HepG2 (cell line): ENCODE measurements at regions not wholly inside any gene's neighbourhood (a gene's known extent, or its start where the extent isn't known, plus 50 kb on each side); places are given as distances from the start of the nearest gene placed in this dataset.
A peak's percentile ranks its signal among the peaks of the same experiment; 100 is the strongest.

Experiments used
- ARNT2 ChIP-seq: sonication (generic); formaldehyde crosslinking; IDR thresholded peaks from 2 replicates; pipeline ENCODE4 v1.8.0; 2022; ENCODE audit warnings: mild to moderate bottlenecking, low read depth, missing genetic modification reagents, moderate library complexity
- HOXA9 ChIP-seq: sonication (generic); formaldehyde crosslinking; IDR thresholded peaks from 2 replicates; pipeline ENCODE4 v1.8.1; 2022; ENCODE audit warnings: missing genetic modification reagents, mild to moderate bottlenecking, moderate library complexity, borderline replicate concordance
- MLLT10 ChIP-seq: sonication (generic); formaldehyde crosslinking; IDR thresholded peaks from 2 replicates; pipeline ENCODE4 v1.4.0; 2020; ENCODE audit warnings: missing genetic modification reagents
- MXD4 ChIP-seq: IDR thresholded peaks from 2 replicates; pipeline ENCODE4 v1.6.1; 2016; ENCODE audit warnings: mild to moderate bottlenecking, missing biosample characterization, missing genetic modification reagents
- PAXIP1 ChIP-seq: sonication (generic); formaldehyde crosslinking; conservative IDR thresholded peaks from 2 replicates; pipeline ENCODE4 v1.4.0; 2020; ENCODE audit warnings: mild to moderate bottlenecking, missing genetic modification reagents, moderate library complexity
- SAFB2 ChIP-seq: sonication (generic); formaldehyde crosslinking; IDR thresholded peaks from 2 replicates; pipeline ENCODE4 v1.5.1; 2020; ENCODE audit warnings: missing genetic modification reagents, low read depth, mild to moderate bottlenecking, borderline replicate concordance
- SP1 ChIP-seq, 2 experiments: fragments of 450-650 bp in 1 of 2; sonication (generic) in 1 of 2; formaldehyde crosslinking in 1 of 2; IDR thresholded peaks; 2 replicates each; pipeline versions ENCODE4 v1.4.0 to v1.6.1; 2016 to 2020; ENCODE audit warnings: missing genetic modification reagents in 1 of 2
- SUZ12 ChIP-seq: fragments of 150-350 bp; IDR thresholded peaks from 2 replicates; pipeline ENCODE4 v1.6.1; 2014; ENCODE audit warnings: low read depth, low read length
- TBP ChIP-seq: sonication (generic); formaldehyde crosslinking; IDR thresholded peaks from 2 replicates; pipeline ENCODE4 v1.5.0; 2020; ENCODE audit warnings: missing genetic modification reagents
- ZNF607 ChIP-seq: sonication (generic); formaldehyde crosslinking; IDR thresholded peaks from 2 replicates; pipeline ENCODE4 v1.5.1; 2020; ENCODE audit warnings: missing genetic modification reagents, mild to moderate bottlenecking, borderline replicate concordance
- ZXDC ChIP-seq: sonication (generic); formaldehyde crosslinking; IDR thresholded peaks from 2 replicates; pipeline ENCODE4 v1.5.0; 2020; ENCODE audit warnings: mild to moderate bottlenecking, missing genetic modification reagents
- TF ChIP-seq, protein P1 (sequence below): IDR thresholded peaks from 2 replicates; pipeline ENCODE4 v1.6.1; 2016; ENCODE audit warnings: low read depth, control low read depth
- TF ChIP-seq, protein P2 (sequence below), 2 experiments: sonication (generic) in 1 of 2; formaldehyde crosslinking in 1 of 2; IDR thresholded peaks; 2 replicates each; pipeline versions ENCODE4 v1.4.0 to v1.6.1; 2018 to 2020; ENCODE audit warnings: missing genetic modification reagents in 2 of 2, borderline replicate concordance in 1 of 2, low read depth in 1 of 2, mild to moderate bottlenecking in 1 of 2, missing biosample characterization in 1 of 2
- TF ChIP-seq, protein P3 (sequence below): sonication (generic); formaldehyde crosslinking; IDR thresholded peaks from 2 replicates; pipeline ENCODE4 v1.9.0; 2021; ENCODE audit warnings: missing genetic modification reagents, mild to moderate bottlenecking, borderline replicate concordance

DNA sequence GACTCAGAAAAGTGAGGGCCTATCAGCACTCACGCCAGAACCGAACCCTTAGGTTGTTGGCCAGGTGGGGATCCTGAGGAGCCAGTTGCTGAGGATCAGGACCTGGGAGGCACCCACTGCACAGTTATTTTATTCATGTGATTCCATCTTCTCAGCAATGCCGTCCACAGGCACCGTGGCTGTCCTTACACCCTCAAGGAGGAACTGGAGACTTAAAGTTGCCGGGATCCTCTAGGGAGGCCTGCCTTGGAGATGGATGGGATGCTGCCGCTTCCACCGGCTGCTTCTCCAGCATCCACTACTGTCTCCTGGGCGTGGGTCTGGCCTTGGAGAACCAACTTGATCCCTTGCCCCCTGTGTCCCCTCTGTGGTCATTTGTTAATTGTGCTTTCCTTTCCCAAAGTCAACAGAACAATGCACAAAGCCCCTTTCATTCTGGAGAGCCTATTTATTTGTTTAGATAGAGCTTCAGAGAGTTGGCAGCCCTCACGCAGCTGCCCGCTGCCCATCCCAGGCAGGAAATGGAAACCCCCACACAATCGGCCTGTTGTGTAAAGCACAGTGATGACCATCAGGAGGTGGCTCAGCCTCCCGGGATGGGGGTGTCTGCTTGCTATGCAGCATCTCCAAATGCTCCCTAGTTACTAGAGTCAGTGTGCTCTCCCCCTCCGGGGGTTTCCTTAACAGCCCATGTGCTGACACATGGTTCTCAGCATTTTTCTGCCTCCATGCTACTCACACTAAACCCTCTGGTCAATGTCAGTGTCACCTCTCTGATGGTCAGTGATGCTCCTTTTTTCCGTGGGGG lies 52.9 kb upstream of the IGFBP3 start (continued):
- TF ChIP-seq PAXIP1 (CRISPR knock-in tag) (peak; percentile 92), SAFB2 (CRISPR knock-in tag) (no peak), MXD4 (CRISPR knock-in tag) (no peak), ZNF607 (CRISPR knock-in tag) (no peak), HOXA9 (no peak), ARNT2 (CRISPR knock-in tag) (0 out of 2 replicates have a peak, but pooled peaks have one; percentile 58), ZXDC (CRISPR knock-in tag) (no peak), MLLT10 (CRISPR knock-in tag) (no peak), TBP (CRISPR knock-in tag) (0 out of 2 replicates have a peak, but pooled peaks have one; percentile 33), SP1 (IDR thresholded peaks at IDR 0.05) (no peak), SP1 (CRISPR knock-in tag; IDR thresholded peaks at IDR 0.05) (no peak), SUZ12 (no peak)
- TF ChIP-seq, protein P1, sequence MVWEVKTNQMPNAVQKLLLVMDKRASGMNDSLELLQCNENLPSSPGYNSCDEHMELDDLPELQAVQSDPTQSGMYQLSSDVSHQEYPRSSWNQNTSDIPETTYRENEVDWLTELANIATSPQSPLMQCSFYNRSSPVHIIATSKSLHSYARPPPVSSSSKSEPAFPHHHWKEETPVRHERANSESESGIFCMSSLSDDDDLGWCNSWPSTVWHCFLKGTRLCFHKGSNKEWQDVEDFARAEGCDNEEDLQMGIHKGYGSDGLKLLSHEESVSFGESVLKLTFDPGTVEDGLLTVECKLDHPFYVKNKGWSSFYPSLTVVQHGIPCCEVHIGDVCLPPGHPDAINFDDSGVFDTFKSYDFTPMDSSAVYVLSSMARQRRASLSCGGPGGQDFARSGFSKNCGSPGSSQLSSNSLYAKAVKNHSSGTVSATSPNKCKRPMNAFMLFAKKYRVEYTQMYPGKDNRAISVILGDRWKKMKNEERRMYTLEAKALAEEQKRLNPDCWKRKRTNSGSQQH, result no peak
- TF ChIP-seq, protein P2, sequence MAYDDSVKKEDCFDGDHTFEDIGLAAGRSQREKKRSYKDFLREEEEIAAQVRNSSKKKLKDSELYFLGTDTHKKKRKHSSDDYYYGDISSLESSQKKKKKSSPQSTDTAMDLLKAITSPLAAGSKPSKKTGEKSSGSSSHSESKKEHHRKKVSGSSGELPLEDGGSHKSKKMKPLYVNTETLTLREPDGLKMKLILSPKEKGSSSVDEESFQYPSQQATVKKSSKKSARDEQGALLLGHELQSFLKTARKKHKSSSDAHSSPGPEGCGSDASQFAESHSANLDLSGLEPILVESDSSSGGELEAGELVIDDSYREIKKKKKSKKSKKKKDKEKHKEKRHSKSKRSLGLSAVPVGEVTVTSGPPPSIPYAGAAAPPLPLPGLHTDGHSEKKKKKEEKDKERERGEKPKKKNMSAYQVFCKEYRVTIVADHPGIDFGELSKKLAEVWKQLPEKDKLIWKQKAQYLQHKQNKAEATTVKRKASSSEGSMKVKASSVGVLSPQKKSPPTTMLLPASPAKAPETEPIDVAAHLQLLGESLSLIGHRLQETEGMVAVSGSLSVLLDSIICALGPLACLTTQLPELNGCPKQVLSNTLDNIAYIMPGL (CRISPR knock-in tag; IDR thresholded peaks at IDR 0.05; ENCODE audit: borderline replicate concordance in 1 of 2, low read depth in 1 of 2), result peak in 1 of 2 experiments; percentile 15; a peak in 1 of 4 replicates
- TF ChIP-seq, protein P3, sequence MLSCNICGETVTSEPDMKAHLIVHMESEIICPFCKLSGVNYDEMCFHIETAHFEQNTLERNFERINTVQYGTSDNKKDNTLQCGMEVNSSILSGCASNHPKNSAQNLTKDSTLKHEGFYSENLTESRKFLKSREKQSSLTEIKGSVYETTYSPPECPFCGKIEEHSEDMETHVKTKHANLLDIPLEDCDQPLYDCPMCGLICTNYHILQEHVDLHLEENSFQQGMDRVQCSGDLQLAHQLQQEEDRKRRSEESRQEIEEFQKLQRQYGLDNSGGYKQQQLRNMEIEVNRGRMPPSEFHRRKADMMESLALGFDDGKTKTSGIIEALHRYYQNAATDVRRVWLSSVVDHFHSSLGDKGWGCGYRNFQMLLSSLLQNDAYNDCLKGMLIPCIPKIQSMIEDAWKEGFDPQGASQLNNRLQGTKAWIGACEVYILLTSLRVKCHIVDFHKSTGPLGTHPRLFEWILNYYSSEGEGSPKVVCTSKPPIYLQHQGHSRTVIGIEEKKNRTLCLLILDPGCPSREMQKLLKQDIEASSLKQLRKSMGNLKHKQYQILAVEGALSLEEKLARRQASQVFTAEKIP (CRISPR knock-in tag), result no peak
